ENCODE measurements at regions not wholly inside any gene's neighbourhood (a gene's known extent, or its start where the extent isn't known, plus 50 kb on each side); places are given as distances from the start of the nearest gene placed in this dataset.

DNA sequence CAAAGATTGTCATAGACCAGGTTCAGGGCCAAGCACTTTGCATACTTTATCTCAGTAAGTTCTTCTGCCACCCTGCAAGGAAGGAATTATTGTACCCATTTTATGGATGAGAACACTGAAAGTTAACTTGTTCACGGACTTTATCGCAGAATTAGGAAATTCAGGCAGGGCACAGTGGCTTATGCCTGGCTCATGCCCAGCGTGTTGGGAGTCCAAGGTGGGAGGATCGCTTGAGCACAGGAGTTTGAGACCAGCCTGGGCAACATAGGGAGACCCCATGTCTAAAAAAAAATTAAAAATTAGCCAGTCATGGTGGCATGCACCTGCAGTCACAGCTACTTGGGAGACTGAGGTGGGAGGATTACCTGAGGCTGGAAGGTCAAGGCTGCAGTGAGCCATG lies 72.4 kb downstream of the MFAP3 start:
- H3K27ac ChIP-seq = no peak overlapping the region
- H3K27me3 ChIP-seq (replicated peaks; ENCODE audit: insufficient read depth) = no peaks in the 10 kb centered on the region
- H3K4me3 ChIP-seq = no peak overlapping the region
- no peak for DNase-seq (ENCODE audit: low spot score)
- 95% methylated on average over 4 of the region's 4 CpGs for WGBS
- TF ChIP-seq POLR2AphosphoS5 (IDR thresholded peaks at IDR 0.05) = no peak
- TF ChIP-seq POLR2A (IDR thresholded peaks at IDR 0.05) = no peak
- TF ChIP-seq, protein P1, sequence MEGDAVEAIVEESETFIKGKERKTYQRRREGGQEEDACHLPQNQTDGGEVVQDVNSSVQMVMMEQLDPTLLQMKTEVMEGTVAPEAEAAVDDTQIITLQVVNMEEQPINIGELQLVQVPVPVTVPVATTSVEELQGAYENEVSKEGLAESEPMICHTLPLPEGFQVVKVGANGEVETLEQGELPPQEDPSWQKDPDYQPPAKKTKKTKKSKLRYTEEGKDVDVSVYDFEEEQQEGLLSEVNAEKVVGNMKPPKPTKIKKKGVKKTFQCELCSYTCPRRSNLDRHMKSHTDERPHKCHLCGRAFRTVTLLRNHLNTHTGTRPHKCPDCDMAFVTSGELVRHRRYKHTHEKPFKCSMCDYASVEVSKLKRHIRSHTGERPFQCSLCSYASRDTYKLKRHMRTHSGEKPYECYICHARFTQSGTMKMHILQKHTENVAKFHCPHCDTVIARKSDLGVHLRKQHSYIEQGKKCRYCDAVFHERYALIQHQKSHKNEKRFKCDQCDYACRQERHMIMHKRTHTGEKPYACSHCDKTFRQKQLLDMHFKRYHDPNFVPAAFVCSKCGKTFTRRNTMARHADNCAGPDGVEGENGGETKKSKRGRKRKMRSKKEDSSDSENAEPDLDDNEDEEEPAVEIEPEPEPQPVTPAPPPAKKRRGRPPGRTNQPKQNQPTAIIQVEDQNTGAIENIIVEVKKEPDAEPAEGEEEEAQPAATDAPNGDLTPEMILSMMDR (IDR thresholded peaks at IDR 0.05) = no peak
- no peaks in the 10 kb centered on the region for H3K4me1 ChIP-seq (replicated peaks)
- no peaks in the 10 kb centered on the region for H3K36me3 ChIP-seq
- H3K9me3 ChIP-seq = no peaks in the 10 kb centered on the region
- intact Hi-C loops (cut with DNase I) = no loop called here

DNA sequence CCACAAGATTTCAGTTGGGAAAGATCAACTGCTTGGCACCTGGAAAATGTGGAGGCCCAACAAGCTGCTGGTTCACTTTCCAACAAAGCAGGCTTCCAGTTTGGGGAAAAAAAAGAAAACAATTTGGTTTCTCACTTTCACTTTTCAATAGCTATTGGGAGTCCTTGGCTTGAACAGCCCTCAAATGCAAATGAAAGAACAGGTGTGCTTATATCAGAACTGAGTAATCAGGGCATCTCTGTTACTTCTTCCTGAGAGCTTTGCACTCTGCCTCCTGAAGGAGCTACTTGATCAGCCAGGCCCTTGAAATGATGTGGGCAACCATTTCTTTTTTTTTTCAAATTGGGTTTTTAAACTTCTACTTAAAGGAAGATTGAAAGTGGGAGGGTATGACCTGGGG lies 73.5 kb downstream of the MFAP3 start:
- no peaks in the 10 kb centered on the region for H3K4me1 ChIP-seq (replicated peaks)
- TF ChIP-seq, protein P1 (IDR thresholded peaks at IDR 0.05) = no peak
- TF ChIP-seq POLR2AphosphoS5 (IDR thresholded peaks at IDR 0.05) (no peak), POLR2A (IDR thresholded peaks at IDR 0.05) (no peak)
- no peak overlapping the region for H3K27ac ChIP-seq
- intact Hi-C loops (cut with DNase I) = no loop called here
- H3K4me3 ChIP-seq = no peak overlapping the region
- H3K36me3 ChIP-seq = no peaks in the 10 kb centered on the region
- H3K9me3 ChIP-seq = no peaks in the 10 kb centered on the region
- DNase-seq (ENCODE audit: low spot score) = no peak
- no peaks in the 10 kb centered on the region for H3K27me3 ChIP-seq (replicated peaks; ENCODE audit: insufficient read depth)

DNA sequence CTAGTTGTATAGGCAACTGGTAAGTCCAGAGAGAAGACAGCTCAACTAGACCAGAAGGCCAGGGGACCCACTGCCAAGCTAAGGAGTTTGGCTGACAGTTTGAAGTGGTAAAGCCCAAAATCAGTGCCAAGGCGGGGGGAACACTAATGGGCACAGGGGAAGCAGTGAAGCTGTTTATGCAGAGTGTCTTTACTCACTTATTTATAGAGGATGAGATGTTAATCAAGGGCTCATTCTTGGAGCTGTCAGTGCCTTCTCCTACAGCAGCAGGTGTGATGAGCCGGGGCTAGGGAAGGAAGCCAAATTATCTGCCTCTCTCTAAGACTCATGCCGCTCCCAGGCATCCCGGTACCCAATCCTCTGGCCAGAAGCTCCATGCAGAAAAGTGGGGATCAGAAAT lies 75.2 kb upstream of the GALNT10 start:
- DNase-seq (ENCODE audit: low spot score) = no peak
- intact Hi-C loops (cut with DNase I) = no loop called here
- Histone ChIP-seq H3K27ac (no peak overlapping the region), H3K27me3 (replicated peaks; ENCODE audit: insufficient read depth) (no peaks in the 10 kb centered on the region), H3K36me3 (no peaks in the 10 kb centered on the region), H3K4me1 (replicated peaks) (no peaks in the 10 kb centered on the region), H3K4me3 (no peak overlapping the region), H3K9me3 (no peaks in the 10 kb centered on the region)
- TF ChIP-seq, protein P1 (IDR thresholded peaks at IDR 0.05) = no peak
- TF ChIP-seq POLR2AphosphoS5 (IDR thresholded peaks at IDR 0.05) = no peak
- no peak for TF ChIP-seq POLR2A (IDR thresholded peaks at IDR 0.05)
- WGBS = 68% methylated on average over 4 of the region's 4 CpGs

DNA sequence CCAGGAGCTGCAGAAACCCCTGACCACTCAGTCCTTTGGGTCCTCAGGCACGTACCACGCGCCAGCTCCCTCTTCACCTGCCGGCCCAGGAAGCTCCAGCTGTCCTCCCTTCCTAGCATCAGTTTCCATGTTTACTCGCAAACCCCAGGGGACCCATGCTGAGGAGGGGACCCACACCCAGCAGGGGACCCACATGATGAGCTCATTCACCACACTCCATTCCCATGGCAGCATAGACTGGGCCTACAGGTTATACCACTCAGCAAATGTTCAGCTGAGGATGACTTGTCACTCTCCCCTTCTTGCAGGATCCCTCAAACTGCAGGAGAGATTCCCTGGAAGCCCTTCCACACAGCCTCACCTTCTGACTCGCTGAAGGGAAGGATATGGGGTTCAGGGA lies 73.5 kb upstream of the GALNT10 start:
- Histone ChIP-seq H3K36me3 (no peaks in the 10 kb centered on the region), H3K27me3 (replicated peaks; ENCODE audit: insufficient read depth) (no peaks in the 10 kb centered on the region), H3K27ac (no peak overlapping the region), H3K4me3 (no peak overlapping the region), H3K4me1 (replicated peaks) (no peaks in the 10 kb centered on the region), H3K9me3 (no peaks in the 10 kb centered on the region)
- no peak for DNase-seq (ENCODE audit: low spot score)
- 92% methylated on average over 6 of the region's 6 CpGs for WGBS
- TF ChIP-seq POLR2A (IDR thresholded peaks at IDR 0.05) (no peak), POLR2AphosphoS5 (IDR thresholded peaks at IDR 0.05) (no peak)
- TF ChIP-seq, protein P1 (IDR thresholded peaks at IDR 0.05) = no peak
- intact Hi-C loops (cut with DNase I) = no loop called here

DNA sequence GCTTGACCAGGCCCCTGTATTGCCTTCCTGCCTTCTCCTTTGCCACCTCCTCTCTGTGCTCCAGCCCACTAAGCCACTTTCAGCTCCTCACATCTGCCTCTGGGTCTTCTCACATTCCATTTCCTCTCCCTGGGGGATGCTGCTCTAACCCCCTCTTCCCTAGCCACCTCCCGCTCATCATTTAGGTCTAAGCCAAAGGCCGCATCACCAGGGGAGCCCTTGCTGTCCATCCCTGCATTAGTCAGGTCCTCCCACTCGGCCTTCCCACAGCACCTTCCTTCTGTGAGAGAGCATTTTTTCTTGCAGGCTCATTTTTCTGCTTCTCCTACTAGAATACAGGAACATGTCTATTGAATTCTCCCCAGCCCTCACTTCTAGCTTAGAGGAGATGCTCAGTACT lies 72.6 kb upstream of the GALNT10 start:
- Histone ChIP-seq H3K4me1 (replicated peaks) (no peaks in the 10 kb centered on the region), H3K27me3 (replicated peaks; ENCODE audit: insufficient read depth) (no peaks in the 10 kb centered on the region), H3K27ac (no peak overlapping the region), H3K9me3 (no peaks in the 10 kb centered on the region), H3K4me3 (no peak overlapping the region), H3K36me3 (no peaks in the 10 kb centered on the region)
- intact Hi-C loops (cut with DNase I) = no loop called here
- TF ChIP-seq, protein P1 (IDR thresholded peaks at IDR 0.05) = no peak
- TF ChIP-seq POLR2AphosphoS5 (IDR thresholded peaks at IDR 0.05) = no peak
- TF ChIP-seq POLR2A (IDR thresholded peaks at IDR 0.05) = no peak
- WGBS = 95% methylated on average over 3 of the region's 3 CpGs
- DNase-seq (ENCODE audit: low spot score) = no peak

Data from prostate gland (tissue), 2 donors.